HG02885 (cell line): ENCODE measurements at regions not wholly inside any gene's neighbourhood (a gene's known extent, or its start where the extent isn't known, plus 50 kb on each side); places are given as distances from the start of the nearest gene placed in this dataset.
"Not testable (repeated sequence)": the region's sequence is repeated elsewhere in the genome, so short reads cannot be mapped to it uniquely, and the experiment has no call there.

ENCODE experiments used
- ATAC-seq: cut with Tn5 transposase; IDR thresholded peaks from one replicate; pipeline ENCODE4 v1.9.1; 2021; ENCODE audit warnings: mild to moderate bottlenecking; ENCODE audit not compliant: unreplicated experiment, poor library complexity

- no peak for ATAC-seq
These were observed 102.8 kb downstream of the ETS2 start for GRCh38 chr21:38908537-38908936.

GRCh38 chr21:38905752-38906151 lies 100.0 kb downstream of the ETS2 start:
- ATAC-seq = no peak

GRCh38 chr21:38905328-38905727 lies 99.6 kb downstream of the ETS2 start:
- no peak for ATAC-seq

GRCh38 chr21:38903690-38904139 lies 98.0 kb downstream of the ETS2 start:
- no peak for ATAC-seq

- ATAC-seq = no peak
These were observed 97.1 kb downstream of the ETS2 start for GRCh38 chr21:38902608-38903445.

GRCh38 chr21:38900499-38900898 lies 94.8 kb downstream of the ETS2 start:
- ATAC-seq = no peak

GRCh38 chr21:38899985-38900384 lies 94.3 kb downstream of the ETS2 start:
- ATAC-seq = not testable (repeated sequence)

GRCh38 chr21:38899277-38899947 lies 93.7 kb downstream of the ETS2 start:
- no peak for ATAC-seq

- ATAC-seq = no peak
These were observed 92.8 kb downstream of the ETS2 start for GRCh38 chr21:38898422-38899096.

GRCh38 chr21:38897532-38898421 lies 92.0 kb downstream of the ETS2 start:
- no peak for ATAC-seq

- no peak for ATAC-seq
These were observed 89.2 kb downstream of the ETS2 start for GRCh38 chr21:38894899-38895298.

GRCh38 chr21:38888991-38889561 lies 83.3 kb downstream of the ETS2 start:
- ATAC-seq = no peak

- ATAC-seq = no peak
These were observed 82.0 kb downstream of the ETS2 start for GRCh38 chr21:38887749-38888148.

- no peak for ATAC-seq
These were observed 81.4 kb downstream of the ETS2 start for GRCh38 chr21:38887062-38887686.

GRCh38 chr21:38885909-38886308 lies 80.2 kb downstream of the ETS2 start:
- ATAC-seq = no peak

GRCh38 chr21:38884440-38884839 lies 78.7 kb downstream of the ETS2 start:
- ATAC-seq = no peak

GRCh38 chr21:38883142-38883541 lies 77.4 kb downstream of the ETS2 start:
- ATAC-seq = no peak

GRCh38 chr21:38881131-38881530 lies 75.4 kb downstream of the ETS2 start:
- no peak for ATAC-seq

- no peak for ATAC-seq
These were observed 74.8 kb downstream of the ETS2 start for GRCh38 chr21:38880577-38880966.
